Activated naive CD4-positive, alpha-beta T cell treated with anti-CD3 and anti-CD28 coated beads, Interleukin-2, amount 50 U/mL, for 16 hours (primary cell): ENCODE measurements at regions not wholly inside any gene's neighbourhood (a gene's known extent, or its start where the extent isn't known, plus 50 kb on each side); places are given as distances from the start of the nearest gene placed in this dataset.
"Not testable (repeated sequence)": the region's sequence is repeated elsewhere in the genome, so short reads cannot be mapped to it uniquely, and the experiment has no call there.

Source experiments
- DNase-seq: peaks from one replicate; pipeline ENCODE4 v3.0.0-alpha.2; 2020

DNA sequence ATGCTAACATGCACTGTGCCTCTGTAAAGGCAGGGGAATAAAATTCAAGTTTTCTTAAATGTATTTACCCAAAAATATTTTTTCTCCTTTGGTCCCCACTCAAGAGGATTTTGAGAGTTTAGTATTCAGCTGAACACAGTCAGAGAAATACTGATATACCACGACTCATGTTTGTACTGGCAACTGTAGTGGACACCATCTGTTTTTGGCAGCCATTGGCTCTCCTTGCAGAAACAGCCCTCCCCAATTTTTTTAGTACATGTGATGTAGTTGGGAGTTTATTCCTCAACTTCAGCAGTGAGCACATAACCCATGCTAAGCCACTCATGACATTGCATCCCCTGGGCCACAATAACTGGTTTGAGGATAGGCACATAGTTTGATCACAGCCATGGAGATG lies 154.8 kb upstream of the POU3F1 start:
- no peak for DNase-seq

DNA sequence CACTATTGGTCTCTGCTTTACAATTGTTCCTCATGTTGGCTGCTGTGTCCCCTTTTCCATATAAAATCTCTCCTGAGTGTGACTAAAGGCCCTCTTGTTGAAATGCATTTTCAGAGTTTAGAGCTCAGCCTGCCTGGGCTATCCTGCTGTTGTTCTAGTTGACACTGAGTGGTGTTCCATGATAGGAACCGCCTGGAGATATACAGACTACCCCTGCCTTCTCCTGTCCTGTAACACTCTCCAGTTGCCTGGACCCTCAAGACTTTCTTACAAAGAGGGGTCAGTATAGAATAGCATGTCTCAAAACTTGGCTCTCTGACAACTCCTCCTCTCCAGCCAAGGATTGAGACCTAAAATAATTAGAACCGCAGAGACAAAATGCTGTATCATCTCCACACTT lies 152.0 kb upstream of the POU3F1 start:
- no peak for DNase-seq

DNA sequence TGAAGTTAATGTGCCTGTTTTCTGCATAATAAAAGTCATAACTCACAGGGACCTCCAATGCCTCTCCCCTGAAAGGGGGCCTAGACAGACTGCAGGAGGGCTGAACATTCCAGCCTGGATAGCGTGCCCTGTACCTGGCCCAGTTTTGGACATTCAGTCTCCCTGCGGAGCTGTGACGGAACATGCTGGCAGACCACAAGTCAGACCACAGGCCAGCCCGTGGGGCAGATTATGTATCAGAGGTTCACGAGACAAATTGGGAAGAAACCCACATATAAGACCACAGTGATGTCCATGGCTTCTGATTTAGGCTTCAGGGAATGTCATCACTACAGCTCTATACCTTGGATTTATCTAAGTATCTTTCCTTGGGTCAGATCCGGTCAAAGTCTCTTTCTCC lies 151.5 kb upstream of the POU3F1 start:
- no peak for DNase-seq

GRCh38 chr1:38197312-38198061 lies 150.9 kb upstream of the POU3F1 start:
- no peak for DNase-seq

DNA sequence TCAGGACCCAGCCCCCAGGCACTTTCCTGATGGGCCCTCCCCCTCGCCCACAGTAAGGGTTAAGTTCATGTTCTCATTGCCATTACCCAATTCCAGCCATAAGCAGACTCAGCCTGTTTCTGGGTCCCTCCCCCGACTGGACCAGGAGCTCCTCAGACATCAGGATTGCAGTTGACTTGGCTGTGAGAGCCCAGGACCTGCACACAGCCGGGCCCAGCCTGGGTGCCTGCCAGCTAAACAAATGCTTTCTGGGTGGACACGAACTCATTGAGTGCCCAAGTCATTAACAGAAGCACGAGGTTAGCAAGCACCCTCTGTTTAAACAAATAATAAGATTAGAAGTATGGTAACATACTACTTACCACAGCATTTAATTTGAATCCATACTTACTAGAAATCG lies 147.9 kb upstream of the POU3F1 start:
- DNase-seq, result no peak

GRCh38 chr1:38193040-38193439 lies 146.4 kb upstream of the POU3F1 start:
- no peak for DNase-seq

DNA sequence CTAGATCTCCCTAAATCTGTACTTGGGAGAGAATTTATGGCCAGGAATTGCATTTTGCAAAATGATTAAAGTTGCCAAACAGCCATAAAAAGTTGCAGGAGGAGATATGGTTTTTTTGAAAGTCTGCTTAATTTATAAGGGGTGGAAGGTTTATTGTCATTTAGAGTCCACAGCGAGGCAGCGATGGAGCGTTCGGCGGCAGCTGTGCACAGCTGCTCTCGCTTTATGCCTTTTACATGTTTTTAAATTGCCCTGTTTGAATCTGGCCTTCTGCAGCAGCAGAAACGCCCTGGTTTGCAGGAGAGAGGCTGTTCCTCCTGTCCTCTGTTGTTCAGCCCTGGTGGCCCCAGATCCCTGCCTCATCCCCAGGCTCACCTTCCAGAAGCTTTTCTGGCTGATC lies 144.9 kb upstream of the POU3F1 start:
- no peak for DNase-seq

DNA sequence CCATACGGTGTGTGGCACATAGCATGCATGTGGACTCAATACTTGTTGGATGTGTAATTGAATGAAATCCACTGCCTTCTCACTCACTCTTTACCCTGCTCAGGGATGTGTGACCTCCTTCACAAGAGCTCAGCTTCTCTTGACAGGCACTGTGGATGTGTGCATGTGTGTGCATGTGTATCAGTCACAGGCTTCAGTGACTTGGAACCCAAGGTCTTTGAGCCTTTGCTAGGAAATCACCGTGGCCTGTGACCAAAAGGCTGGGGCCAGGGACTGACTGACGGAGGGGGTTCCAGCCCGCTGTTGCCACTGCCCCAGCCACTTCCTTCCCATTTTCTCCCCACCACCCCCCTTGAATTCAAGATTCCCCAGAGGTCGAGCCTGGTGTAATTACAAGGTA lies 144.4 kb upstream of the POU3F1 start:
- no peak for DNase-seq

GRCh38 chr1:38187552-38187951 lies 141.0 kb upstream of the POU3F1 start:
- DNase-seq, result no peak

DNA sequence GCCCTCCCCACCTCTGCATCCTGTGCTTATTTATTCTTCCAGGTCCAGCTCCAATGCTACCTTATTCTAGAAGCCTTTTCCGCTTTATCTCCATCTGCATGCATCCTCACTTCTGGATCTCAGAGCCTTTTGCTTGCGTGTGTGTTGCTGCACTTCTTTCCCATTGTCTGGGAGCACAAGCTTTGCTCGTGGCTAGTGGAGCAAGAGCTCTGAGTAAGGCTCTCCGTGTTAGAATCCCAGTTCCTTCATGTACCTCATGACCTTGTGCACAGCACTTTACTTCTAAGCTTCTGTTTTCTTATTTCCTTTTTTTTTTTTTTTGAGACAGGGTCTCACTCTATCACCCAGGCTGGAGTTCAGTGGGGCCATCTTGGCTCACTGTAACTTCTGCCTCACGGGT lies 140.0 kb upstream of the POU3F1 start:
- no peak for DNase-seq

- no peak for DNase-seq
These were observed 139.3 kb upstream of the POU3F1 start for GRCh38 chr1:38185913-38186312.

GRCh38 chr1:38183747-38184146 lies 137.2 kb upstream of the POU3F1 start:
- DNase-seq, result no peak

GRCh38 chr1:38183096-38183495 lies 136.5 kb upstream of the POU3F1 start:
- DNase-seq, result no peak

DNA sequence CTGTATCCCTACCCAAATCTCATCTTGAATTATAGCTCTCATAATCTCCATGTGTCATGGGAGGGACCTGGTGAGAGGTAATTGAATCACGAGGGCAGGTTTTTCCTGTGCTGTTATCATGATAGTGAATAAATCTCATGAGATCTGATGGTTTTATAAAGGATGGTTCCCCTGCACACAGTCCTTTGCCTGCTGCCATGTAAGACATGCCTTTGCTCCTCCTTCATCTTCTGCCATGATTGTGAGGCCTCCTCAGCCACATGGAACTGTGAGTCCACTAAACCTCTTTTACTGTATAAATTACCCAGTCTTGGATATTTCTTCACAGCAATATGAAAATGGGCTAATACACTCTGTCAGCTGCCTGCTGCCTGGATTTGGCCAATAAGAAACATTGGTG lies 133.8 kb upstream of the POU3F1 start:
- not testable (repeated sequence) for DNase-seq

DNA sequence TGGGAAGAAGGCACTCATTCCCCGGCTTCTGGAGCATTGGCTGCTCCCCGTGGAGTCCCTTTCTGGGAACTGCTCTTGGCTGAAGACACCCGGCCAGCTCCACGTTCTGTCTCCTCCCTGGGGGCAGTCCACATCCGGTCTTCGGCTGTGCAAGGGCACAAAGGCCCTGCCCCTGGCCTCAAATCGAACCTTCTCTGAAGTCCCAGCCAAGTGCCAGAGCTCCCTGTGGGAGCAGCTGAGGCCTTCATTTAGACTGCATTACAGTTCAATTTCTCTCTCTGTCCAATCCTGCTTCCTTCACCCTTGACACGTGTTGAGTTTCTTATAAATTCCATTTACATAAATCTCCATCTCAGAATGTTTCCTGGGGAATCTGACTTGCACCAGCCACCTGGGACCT lies 132.9 kb upstream of the POU3F1 start:
- no peak for DNase-seq

- DNase-seq, result no peak
These were observed 131.6 kb upstream of the POU3F1 start for GRCh38 chr1:38178216-38178615.

- DNase-seq, result no peak
These were observed 128.5 kb upstream of the POU3F1 start for GRCh38 chr1:38175121-38175520.

DNA sequence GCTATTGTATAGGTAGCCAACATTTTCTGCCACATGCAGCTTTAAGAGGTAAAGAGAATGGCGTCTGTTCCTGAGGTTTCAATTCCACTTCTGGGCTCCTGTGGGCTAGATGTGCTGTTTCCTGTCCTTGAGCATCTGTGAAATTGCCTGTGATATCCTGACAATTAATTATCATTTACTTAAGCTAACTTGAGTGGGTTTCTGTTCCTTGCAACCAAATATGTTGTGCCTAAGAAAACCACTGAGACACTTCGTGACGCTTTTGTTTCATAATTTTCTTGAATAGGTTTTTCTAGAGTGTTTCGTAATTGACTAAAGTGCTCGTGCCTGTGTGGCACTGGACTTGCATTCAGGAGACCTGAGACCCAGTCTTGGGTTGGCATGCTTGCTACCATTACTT lies 127.3 kb upstream of the POU3F1 start:
- DNase-seq, result no peak

DNA sequence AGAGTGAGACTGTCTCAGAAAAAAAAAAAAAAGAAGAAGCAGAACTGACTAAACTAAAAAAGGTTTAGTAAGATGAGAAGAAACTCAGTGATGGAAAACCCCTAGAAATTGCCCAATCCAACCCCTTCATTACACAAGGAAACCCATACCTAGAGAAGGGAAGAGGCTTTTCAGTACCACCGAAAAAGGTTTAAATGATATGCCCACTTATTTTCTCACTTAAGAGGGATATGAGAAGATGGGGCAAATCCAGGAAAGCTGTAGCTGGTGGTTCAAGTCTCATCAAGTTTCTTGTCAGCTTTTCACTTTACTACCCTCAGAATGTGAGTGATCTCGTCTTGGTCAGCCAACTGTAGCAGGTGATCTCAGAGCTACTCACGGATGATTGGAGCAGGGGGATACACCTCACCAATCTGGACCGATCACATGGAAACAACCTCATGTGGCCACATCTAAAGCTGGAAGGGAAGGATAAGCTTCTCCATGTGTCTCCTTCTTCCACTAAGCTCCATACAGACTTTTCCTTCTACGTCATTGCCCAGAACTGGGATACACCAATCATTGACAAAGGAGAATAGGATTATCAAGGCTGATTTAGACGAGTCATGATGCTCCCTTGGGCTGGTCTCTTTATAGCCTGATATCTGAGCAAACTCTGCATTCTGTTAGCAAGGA lies 126.7 kb upstream of the POU3F1 start:
- DNase-seq, result no peak

DNA sequence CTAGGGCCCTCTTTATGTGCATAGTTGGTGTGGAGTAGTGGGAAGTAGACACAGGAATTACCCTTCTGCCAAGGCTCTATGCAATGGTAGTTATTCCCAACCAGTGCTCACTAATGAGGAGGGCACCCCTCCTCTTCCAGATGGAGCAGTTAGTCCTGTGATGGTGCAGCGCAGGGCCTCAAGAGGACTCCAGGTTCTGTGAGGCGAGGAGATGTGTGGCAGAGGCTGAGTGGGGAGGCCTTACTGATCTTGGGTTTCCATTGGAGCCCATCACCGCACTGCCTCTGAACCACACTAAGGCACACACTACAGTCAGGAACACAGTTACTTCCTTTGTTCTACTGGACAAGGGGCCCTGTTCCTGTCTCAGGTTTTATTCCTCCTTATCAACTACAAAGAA lies 122.5 kb upstream of the POU3F1 start:
- DNase-seq, result no peak

- no peak for DNase-seq
These were observed 121.8 kb upstream of the POU3F1 start for GRCh38 chr1:38168365-38168764.

- DNase-seq, result no peak
These were observed 119.9 kb upstream of the POU3F1 start for GRCh38 chr1:38166461-38166860.

- no peak for DNase-seq
These were observed 107.3 kb upstream of the POU3F1 start for GRCh38 chr1:38153778-38154470.

GRCh38 chr1:38153066-38153777 lies 106.6 kb upstream of the POU3F1 start:
- DNase-seq, result no peak
